GM18507 (cell line): ENCODE measurements at regions not wholly inside any gene's neighbourhood (a gene's known extent, or its start where the extent isn't known, plus 50 kb on each side); places are given as distances from the start of the nearest gene placed in this dataset.
"Not testable (repeated sequence)": the region's sequence is repeated elsewhere in the genome, so short reads cannot be mapped to it uniquely, and the experiment has no call there.

Experiments used
- DNase-seq: peaks from one replicate; pipeline ENCODE4 v3.0.0; 2011; ENCODE audit warnings: low read depth; ENCODE audit not compliant: insufficient read length; ENCODE audit errors: extremely low spot score
- FAIRE-seq: peaks from 2 replicates; lab custom pipeline; 2011; peaks lifted over from hg19 to GRCh38; lab: Jason Lieb, UNC

DNA sequence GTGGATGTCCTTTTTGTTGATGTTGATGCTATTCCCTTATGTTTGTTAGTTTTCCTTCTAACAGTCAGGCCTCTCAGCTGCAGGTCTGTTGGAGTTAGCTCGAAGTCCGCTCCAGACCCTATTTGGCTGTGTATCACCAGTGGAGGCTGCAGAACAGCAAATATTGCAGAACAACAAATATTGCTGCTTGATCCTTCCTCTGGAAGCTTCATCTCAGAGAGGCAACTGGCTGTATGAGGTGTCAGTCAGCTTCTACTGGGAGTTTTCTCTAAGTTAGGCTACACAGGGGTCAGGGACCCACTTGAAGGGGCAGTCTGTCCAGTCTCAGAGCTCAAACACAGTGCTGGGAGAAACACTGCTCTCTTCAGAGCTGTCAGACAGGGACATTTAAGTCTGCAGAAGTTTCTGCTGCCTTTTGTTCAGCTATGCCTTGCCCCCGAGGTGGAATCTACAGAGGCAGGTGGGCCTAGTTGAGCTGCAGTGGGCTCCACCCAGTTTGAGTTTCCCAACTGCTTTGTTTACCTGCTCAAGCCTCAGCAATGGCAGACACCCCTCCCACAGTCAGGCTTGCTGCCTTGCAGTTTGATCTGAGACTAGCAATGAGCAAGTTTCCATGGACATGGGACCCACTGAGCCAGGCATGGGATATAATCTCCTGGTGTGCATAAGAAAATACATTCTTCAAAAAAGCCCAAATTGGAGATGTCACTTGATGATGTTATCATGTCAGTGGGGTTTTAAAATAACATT lies 99.5 kb downstream of the KDM5D start:
- no peak for DNase-seq
- no peak for FAIRE-seq

DNA sequence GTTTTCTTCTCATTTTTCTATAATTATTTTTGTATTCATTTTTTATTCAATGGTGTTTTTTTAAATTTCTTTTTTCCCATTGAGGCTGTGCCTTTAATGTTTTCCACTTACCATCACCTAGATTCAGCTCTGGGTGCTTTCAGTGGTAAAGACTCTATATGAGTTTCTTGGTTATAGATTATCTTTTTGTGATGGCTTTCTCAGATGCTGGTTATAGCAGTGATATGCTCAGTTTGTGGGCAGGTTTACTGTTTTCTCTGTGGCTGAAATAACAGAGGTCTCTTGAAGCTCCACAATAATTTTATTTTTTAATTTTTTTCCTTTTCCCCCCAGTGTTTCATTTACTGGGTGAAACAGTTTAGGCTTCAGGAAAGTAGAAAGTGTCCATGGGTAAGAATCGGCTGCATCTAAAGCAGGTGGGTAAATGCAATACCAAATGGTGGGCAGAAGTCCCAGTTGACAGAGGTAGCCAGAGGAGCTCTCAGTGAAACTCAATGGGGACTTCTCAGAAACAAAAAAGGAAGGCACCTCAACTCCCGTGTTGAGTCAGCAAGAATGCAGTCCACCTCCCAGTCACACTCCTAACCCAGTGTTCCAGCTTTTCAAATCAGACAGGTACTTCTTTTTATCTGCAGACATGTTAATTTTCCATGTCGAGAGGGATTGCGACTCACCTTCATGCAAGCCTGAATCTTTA lies 106.7 kb downstream of the KDM5D start:
- DNase-seq (no peak), FAIRE-seq (peak; percentile 77)

DNA sequence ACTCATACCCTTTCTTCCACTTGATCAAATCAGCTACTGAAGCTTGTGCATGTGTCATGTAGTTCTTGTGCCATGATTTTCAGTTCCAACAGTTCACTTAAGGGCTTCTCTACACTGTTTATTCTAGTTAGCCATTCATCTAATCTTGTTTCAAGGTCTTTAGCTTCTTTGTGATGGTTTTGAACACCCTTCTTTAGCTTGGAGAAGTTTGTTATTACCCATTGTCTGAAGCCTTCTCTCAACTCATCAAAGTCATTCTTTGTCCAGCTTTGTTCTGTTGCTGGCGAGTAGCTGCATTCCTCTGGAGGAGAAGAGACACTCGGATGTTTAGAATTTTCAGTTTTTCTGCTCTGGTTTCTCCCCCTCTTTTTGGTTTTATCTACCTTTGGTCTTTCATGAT lies 115.6 kb downstream of the KDM5D start:
- FAIRE-seq (no peak), DNase-seq (no peak)

DNA sequence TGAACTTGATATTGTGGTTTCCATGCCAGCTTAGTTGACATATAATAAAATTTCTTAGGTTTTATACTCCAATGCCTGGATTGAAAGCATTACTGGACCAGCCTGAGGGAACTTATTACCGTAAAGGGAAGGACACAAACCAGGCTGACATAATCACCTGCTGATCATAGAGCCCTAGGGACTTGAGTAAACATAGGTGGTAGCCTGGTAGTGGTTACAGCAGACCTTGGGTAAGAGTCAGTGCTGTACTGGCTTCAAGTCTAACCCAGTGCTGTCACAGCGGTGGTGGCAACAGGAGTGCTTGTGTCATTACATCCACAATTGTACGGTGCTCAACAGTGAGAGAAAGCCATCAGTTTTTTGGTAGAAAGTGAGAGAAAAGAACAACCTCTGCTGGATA lies 122.1 kb downstream of the KDM5D start:
- no peak for DNase-seq
- FAIRE-seq, result no peak

DNA sequence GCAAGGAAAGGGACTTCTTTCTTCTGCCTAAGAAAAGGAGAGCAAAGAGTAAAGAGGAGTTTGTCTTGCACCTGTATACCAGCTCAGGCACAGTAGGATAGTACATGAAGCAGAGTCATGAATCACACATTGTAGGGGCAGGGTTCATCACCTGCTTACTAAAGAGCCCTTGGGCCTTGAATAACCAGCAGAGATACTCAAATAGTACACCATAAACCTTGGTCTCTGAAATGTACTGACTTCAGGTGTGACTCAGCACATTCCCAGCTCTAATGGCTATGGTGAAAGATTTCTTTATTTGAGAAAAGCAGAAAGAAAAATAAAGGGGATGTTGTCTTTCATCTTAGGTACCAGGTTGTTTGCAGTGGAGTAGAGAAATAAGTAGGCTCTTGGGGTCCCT lies 122.8 kb downstream of the KDM5D start:
- no peak for DNase-seq
- no peak for FAIRE-seq

DNA sequence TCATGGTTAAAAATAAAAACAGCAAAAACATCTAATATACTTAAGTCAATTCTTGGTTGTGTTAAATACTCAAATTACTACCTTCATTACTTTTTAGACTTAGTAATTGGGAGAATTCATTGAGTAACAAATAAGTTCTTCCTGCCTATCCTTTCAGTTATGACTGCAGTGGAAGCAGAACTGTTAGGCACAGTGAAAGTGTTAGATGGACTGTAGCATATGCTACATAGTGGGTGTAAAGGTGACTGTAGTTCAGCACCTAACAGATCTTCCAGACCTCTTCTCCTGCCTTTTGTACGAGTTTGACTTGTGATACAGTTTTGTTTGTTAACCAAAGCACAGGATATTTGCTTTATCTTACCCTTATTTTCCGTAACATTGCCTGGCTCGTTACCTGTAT lies 143.4 kb downstream of the KDM5D start:
- FAIRE-seq (no peak), DNase-seq (no peak)

DNA sequence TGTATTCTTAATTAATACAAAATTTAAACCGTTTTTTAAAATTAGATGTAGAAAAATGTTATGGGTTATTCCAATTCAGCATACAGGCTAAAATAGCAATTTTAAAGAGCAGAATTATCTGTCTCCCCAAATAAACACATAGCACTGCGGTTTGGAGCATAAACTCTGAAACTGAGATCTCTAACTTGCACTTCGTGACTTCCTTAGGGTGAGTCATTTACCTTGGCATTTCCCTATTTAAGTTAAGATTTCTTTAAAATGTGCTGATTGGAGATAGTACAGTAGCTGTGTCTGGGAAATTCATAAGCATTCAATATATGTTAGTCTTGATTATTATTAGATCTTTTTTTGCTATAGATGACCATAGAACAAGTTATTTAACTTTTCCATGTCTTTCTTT lies 143.8 kb downstream of the KDM5D start:
- DNase-seq (no peak), FAIRE-seq (no peak)

DNA sequence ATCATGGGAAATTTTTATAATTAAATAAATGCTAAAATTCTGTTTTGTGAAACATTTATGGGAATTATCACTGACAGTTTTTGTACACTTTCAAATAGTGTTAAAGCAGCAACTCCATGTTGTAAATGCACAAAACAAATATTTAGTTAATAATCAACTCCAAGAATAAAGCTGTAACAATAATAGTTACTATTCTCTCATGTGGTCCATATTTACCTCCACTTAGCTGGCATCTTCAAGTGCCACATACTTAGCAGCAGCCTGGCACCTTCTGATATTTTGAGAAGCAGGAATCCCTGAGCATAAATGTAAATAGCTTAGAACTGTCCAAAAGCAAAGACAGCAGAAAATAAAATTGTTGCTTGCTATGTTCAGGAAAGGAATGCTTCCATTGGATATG lies 154.3 kb downstream of the KDM5D start:
- no peak for FAIRE-seq
- DNase-seq, result no peak

DNA sequence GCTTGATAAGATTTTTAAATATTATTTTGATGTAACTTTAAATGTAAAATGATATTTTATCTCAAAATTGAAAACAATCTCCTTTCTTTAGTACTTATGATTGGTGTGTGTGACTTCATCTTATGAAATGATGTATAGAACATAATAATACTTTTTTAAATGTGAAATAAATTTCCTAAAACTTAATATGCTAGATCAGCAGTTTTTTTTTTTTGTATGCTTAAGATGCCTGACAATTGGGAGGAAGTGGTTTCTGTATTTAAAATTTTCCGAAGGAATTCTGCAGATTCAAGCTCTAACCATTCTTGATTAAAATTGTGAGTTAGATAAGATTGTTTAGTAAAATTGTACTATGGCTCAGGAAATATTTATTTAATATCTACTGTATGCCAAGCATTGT lies 154.9 kb downstream of the KDM5D start:
- FAIRE-seq, result no peak
- no peak for DNase-seq

DNA sequence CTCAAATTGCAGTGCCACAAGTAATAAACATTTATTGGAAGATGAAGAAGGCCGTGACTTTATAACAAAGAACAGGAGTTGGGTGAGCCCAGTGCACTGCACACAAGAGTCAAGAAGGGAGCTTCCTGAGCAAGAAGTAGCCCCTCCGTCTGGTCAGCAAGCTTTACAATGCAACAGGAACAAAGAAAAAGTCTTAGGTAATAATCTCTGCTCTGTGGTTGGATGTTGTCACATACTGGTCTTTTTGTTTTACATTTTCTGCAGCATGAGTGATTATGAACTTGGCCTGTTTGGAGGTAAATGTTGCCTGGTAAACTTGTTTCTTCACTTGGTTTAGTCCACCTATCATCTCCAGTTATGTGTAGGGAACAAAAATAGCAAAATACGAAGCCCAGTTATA lies 157.2 kb downstream of the KDM5D start:
- FAIRE-seq (no peak), DNase-seq (no peak)

DNA sequence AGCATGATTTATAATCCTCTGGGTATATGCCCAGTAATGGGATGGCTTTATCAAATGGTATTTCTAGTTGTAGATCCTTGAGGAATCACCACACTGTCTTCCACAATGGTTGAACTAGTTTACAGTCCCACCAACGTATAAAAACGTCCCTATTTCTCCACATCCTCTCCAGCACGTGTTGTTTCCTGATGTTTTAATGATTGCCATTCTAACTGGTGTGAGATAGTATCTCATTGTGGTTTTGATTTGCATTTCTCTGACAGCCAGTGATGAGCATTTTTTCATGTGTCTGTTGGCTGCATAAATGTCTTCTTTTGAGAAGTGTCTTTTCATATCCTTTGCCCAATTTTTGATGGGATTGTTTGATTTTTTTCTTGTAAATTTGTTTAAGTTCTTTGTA lies 163.5 kb downstream of the KDM5D start:
- DNase-seq, FAIRE-seq: not testable (repeated sequence)

DNA sequence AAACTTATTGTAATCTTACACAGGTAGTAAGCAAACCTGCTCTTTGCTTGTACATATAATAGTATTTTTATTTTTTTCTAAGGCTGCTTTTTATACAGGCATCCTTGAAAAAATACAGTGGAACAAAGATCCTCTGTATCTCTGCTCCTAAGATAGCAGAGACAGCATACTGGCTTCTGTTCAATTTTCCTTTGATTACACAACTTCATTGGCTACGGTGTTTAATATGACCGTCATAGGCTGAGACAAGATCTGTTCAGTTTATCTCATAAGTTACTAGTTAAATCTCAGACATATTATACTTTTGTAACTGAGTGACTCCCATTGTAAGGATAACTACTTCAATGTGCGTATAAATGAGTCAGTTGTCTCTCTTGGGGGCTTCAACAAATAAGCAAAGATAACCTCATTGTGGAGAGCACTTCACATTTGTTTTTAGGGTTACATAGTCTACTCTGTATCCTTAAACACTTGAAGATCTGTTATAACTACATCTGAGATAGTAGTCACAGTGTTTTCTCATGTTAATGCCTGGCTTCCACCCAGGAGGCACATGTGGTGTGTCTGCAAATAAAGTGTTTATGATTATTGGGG lies 166.1 kb downstream of the KDM5D start:
- DNase-seq, result no peak
- no peak for FAIRE-seq

DNA sequence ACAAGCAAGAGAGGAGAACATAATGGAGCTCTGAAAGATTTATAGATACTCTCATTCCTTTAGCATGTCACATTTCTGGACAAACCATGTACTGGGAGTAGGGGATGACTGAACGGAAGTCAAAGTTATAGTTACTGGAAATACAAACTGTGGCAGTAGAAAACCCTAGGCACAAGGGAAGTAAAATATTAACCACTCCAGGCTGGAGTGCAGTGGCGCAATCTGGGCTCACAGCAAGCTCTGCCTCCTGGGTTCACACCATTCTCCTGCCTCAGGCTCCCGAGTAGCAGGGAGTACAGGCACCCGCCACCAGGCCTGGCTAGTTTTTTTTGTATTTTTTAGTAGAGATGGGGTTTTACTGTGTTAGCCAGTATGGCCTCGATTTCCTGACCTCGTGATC lies 167.3 kb downstream of the KDM5D start:
- FAIRE-seq (no peak), DNase-seq (no peak)

DNA sequence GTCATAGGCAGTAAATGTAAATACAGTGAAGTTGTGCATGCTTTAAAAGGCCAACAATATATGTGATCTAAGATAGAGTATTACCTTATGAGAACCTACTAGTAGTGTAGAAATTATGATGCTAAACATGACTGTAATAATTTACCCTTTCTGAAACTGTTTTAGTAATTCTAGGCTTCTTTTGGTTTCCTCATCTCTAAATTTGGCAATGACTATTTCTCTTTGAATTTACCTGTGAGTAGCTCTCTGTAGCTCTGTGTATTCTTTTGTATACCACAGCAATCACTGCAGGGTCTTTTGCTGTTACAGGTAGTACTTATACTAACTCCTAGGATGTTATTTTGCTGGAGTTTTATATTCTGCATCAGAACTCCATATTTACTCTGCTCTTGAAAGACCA lies 169.6 kb downstream of the KDM5D start:
- FAIRE-seq (peak; percentile 75), DNase-seq (no peak)

DNA sequence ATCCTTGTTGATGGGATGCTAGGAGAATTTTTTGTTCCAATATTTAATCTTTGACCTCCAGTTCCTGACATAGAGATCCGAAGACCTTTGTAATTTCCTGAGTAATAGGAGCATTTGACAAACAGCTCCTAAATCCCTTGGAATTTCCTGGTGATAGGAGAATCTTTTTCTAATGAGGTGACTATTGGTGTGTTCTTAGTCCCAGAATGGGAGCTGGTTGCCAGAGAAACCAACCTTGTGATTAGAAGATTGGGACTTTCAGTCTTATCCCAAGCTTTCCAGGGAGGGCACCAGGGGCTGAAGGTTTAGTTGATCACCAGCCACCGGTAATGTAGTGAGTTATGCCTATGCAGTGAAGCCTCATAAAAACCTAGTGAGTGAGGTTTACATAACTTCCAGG lies 170.9 kb downstream of the KDM5D start:
- FAIRE-seq, result no peak
- no peak for DNase-seq

DNA sequence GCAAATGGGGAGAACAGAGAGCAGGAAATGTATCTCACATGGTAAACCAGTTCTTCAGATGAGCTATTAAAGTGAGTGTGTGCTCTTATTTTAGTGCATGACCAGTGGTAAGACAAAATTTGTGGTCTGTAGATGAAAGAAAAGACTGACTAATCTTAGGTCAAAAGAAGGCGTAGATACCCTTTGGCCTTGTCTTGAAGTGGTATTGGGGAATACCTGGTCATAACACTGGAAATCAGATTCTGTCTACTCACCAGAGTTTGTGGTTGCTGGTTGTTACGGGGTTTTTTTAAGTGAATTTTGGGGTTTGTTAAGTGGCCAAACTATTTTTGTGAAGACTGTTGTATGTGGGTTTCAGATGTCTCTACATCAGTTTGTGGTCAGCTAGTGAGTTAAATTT lies 173.5 kb downstream of the KDM5D start:
- FAIRE-seq (peak; percentile 86), DNase-seq (no peak)

DNA sequence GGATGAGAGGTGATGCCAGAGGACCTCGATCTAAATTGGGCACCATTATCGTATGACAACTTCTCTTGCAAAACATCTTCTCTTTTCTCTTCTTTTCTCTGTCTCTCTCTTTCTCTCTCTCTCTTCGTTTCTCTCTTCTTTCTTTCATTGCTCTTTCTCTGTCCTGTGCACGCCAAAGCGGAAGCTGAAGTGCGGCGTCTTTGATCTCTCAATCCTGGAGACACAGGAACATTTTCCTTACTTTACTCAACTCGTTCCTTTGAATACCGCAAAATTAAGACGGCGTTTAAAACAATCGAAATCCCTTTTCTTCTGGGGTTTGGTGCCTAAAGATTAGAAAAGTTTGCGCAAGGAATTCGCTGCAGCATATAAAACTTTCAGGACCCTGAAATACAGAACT lies 176.6 kb downstream of the KDM5D start:
- FAIRE-seq, result peak; percentile 21
- DNase-seq, result no peak

DNA sequence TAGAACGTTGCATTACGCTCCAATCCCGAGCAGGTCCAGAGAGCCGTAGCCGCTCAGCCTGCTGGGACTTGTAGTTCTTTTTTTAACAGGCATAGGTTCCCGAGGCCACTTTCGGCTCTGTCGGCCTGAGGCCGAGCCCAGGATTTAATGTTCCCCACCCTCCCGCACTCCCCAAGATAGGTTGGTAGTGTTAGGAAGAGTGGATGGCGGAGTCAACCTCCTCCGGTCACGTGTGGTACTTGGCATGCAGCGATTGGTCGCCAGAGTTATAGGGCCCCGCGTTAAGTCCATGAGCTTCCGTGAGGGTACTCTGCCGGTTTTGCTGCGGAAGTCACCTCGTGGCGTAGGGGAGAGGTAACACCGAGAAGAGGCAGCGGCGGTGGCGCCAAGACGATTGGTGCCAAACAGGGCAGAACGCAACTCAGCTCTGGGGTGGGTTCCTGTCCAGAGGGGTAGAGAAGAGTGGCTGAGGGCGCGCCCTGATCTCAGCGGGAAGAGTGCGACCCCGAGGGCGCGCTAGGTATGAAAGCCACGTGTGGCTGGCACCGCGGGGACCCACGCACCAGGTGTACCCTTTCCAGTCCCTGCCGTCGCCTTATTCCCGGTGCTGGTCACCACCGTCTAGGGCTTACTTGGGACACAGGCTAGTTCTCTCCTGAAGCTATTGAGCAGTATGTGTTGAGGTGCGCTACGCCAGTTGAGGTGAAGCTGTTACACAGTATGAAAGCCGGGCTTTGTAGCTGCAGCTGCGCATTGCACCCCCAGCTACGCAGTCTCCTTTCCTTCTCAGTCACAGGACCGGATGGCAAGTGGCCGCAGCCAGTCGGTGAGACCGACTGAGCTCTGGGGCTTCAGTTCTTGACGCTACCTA lies 177.2 kb downstream of the KDM5D start:
- DNase-seq (peak; percentile 40), FAIRE-seq (peak; percentile 98)

DNA sequence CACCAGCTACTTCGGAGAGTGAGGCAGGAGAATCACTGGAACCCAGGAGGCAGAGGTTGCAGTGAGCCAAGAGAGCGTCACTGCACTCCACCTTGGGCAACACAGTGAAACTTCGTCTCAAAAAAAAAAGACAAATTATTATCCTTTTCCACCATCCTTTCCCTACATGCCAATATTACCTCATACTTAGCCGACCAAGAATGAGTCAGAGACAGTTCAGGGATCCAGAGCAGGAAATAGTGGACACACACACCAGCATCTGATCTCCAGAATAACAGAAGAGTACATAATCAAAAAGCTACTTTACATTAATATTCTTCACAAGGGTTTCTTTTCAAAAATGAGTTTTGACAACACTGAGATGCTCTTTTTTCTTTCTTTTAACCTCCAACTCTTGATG lies 185.4 kb downstream of the KDM5D start:
- FAIRE-seq, result no peak

More for the DNA sequence above, 185.4 kb downstream of the KDM5D start:
- DNase-seq, result no peak
